CD14-positive monocyte (primary cell): ENCODE measurements at regions not wholly inside any gene's neighbourhood (a gene's known extent, or its start where the extent isn't known, plus 50 kb on each side); places are given as distances from the start of the nearest gene placed in this dataset.

Experiments used
- DNase-seq, 3 donors: peaks; one replicate each; pipeline ENCODE4 v3.0.0-alpha.2; 2011 to 2022
- H2AFZ ChIP-seq: 2 replicates; pipeline ENCODE4 v1.6.0; 2012; ENCODE audit warnings: mild to moderate bottlenecking, low read depth, low read length, inconsistent platforms; ENCODE audit not compliant: insufficient read depth, poor library complexity, severe bottlenecking
- H3K27ac ChIP-seq, 2 donors: 1 replicate in 1 of 2; 2 replicates in 1 of 2; pipeline ENCODE4 v1.5.1; 2012 to 2013; ENCODE audit warnings: low read length in 2 of 2, control low read depth in 1 of 2, inconsistent platforms in 1 of 2, low read depth in 1 of 2, mild to moderate bottlenecking in 1 of 2
- H3K27me3 ChIP-seq, 2 donors: one replicate each; pipeline versions ENCODE4 v1.6.0 to v1.6.1; 2011 to 2013; ENCODE audit warnings: low read length in 2 of 2; ENCODE audit not compliant: control insufficient read depth in 2 of 2, insufficient read depth in 2 of 2
- H3K36me3 ChIP-seq, 2 donors: replicated peaks in 1 of 2; 1 replicate in 1 of 2; 2 replicates in 1 of 2; pipeline versions ENCODE4 v1.5.1 to v1.6.1; 2012 to 2013; ENCODE audit warnings: low read length in 2 of 2, control low read depth in 1 of 2, inconsistent platforms in 1 of 2, mild to moderate bottlenecking in 1 of 2; ENCODE audit not compliant: insufficient read depth in 2 of 2, control insufficient read depth in 1 of 2
- H3K4me1 ChIP-seq, 2 donors: 1 replicate in 1 of 2; 2 replicates in 1 of 2; pipeline versions ENCODE4 v1.5.1 to v1.6.1; 2012 to 2013; ENCODE audit warnings: low read length in 2 of 2, control low read depth in 1 of 2, inconsistent platforms in 1 of 2, mild to moderate bottlenecking in 1 of 2, moderate library complexity in 1 of 2; ENCODE audit not compliant: insufficient read depth in 2 of 2, control insufficient read depth in 1 of 2
- H3K4me2 ChIP-seq: replicated peaks from 2 replicates; pipeline ENCODE3; 2012; ENCODE audit warnings: low read length, moderate library complexity, mild to moderate bottlenecking; ENCODE audit not compliant: poor library complexity, severe bottlenecking; ENCODE audit errors: extremely low read depth
- H3K4me3 ChIP-seq, 3 experiments: fragments of 200-600 bp in 1 of 3; sonication (generic) in 1 of 3; replicated peaks in 1 of 3; 1 replicate in 2 of 3; 2 replicates in 1 of 3; pipeline ENCODE4 v1.5.1; 2011 to 2013; ENCODE audit warnings: low read length in 3 of 3, mild to moderate bottlenecking in 3 of 3, control low read depth in 2 of 3, low read depth in 2 of 3, inconsistent platforms in 1 of 3, moderate library complexity in 1 of 3
- H3K79me2 ChIP-seq: 2 replicates; pipeline ENCODE4 v1.6.0; 2012; ENCODE audit warnings: mild to moderate bottlenecking, control low read depth, inconsistent platforms, low read length, moderate library complexity; ENCODE audit not compliant: insufficient read depth
- H3K9ac ChIP-seq: 2 replicates; pipeline ENCODE4 v1.6.0; 2017; ENCODE audit warnings: low read length, mild to moderate bottlenecking; ENCODE audit not compliant: insufficient read depth, poor library complexity, severe bottlenecking
- H3K9me3 ChIP-seq, 2 donors: replicated peaks in 1 of 2; 1 replicate in 1 of 2; 2 replicates in 1 of 2; pipeline versions ENCODE4 v1.5.1 to v1.6.1; 2012 to 2013; ENCODE audit warnings: low read length in 2 of 2, control low read depth in 1 of 2; ENCODE audit not compliant: control insufficient read depth in 1 of 2, insufficient read depth in 1 of 2
- H4K20me1 ChIP-seq: 2 replicates; pipeline ENCODE4 v1.6.0; 2012; ENCODE audit warnings: mild to moderate bottlenecking, low read length, control low read depth, moderate library complexity; ENCODE audit not compliant: insufficient read depth
- H3K27ac Mint-ChIP-seq, 7 donors: one replicate each; pipeline ENCODE4 v1.8.0; 2020; ENCODE audit warnings: mild to moderate bottlenecking in 7 of 7, mixed read lengths in 7 of 7, moderate library complexity in 6 of 7, inconsistent platforms in 2 of 7
- H3K27me3 Mint-ChIP-seq, 3 donors: one replicate each; pipeline ENCODE4 v1.8.0; 2021 to 2022; ENCODE audit warnings: low read depth in 3 of 3, mild to moderate bottlenecking in 3 of 3, mixed read lengths in 3 of 3, moderate library complexity in 3 of 3, inconsistent platforms in 1 of 3
- H3K36me3 Mint-ChIP-seq, 2 donors: one replicate each; pipeline ENCODE4 v1.8.0; 2020; ENCODE audit warnings: mixed read lengths in 2 of 2, inconsistent platforms in 1 of 2, mild to moderate bottlenecking in 1 of 2
- H3K4me1 Mint-ChIP-seq: one replicate; pipeline ENCODE4 v1.8.0; 2020; ENCODE audit warnings: mild to moderate bottlenecking, mixed read lengths
- H3K4me3 Mint-ChIP-seq, 2 donors: one replicate each; pipeline ENCODE4 v1.8.0; 2020; ENCODE audit warnings: mild to moderate bottlenecking in 2 of 2, mixed read lengths in 2 of 2, moderate library complexity in 1 of 2
- H3K9me3 Mint-ChIP-seq, 7 donors: one replicate each; pipeline ENCODE4 v1.8.0; 2020 to 2022; ENCODE audit warnings: mixed read lengths in 7 of 7, mild to moderate bottlenecking in 6 of 7, moderate library complexity in 6 of 7, inconsistent platforms in 2 of 7
- CTCF ChIP-seq: fragments of 200-600 bp; IDR thresholded peaks from one replicate; pipeline ENCODE4 v1.8.0; 2022; ENCODE audit warnings: antibody characterized with exemption, mild to moderate bottlenecking
- WGBS: methylation state at CpG from one replicate; pipeline ENCODE4 v1.1.5; 2013; ENCODE audit warnings: missing lambda C conversion rate; ENCODE audit not compliant: insufficient coverage; 5-methylcytosine and 5-hydroxymethylcytosine counted together
- intact Hi-C, 2 donors: fragments of 100-400 bp; cut with micrococcal nuclease; formaldehyde crosslinking; loops; one replicate each; pipeline versions ENCODE4 v1.15.0 to v1.15.1; 2023

- H3K4me2 ChIP-seq: no peak overlapping the region
- H3K4me3 Mint-ChIP-seq: peak overlapping the region in 1 of 2 donors; percentile 40
- peaks cover 32 to 49% of the 10 kb centered on the region in 2 donors for H3K27me3 ChIP-seq
Measured at GRCh38 chr10:118246332-118247295, 95.5 kb downstream of the FAM204A start.

More at GRCh38 chr10:118246332-118247295, 95.5 kb downstream of the FAM204A start:
- Histone ChIP-seq H3K9ac (no peak overlapping the region), H3K79me2 (no peaks in the 10 kb centered on the region), H4K20me1 (no peaks in the 10 kb centered on the region), H3K4me3 (no peak overlapping the region), H3K9me3 (no peaks in the 10 kb centered on the region), H3K36me3 (no peaks in the 10 kb centered on the region), H3K4me1 (no peaks in the 10 kb centered on the region), H2AFZ (no peak overlapping the region), H3K27ac (no peak overlapping the region)
- WGBS: 10% methylated on average over 9 of the region's 19 CpGs
- H3K36me3 Mint-ChIP-seq: no peaks in the 10 kb centered on the region
- no peak for DNase-seq
- H3K9me3 Mint-ChIP-seq: peaks cover 0 to 2% (median 0%) of the 10 kb centered on the region in 7 donors
- TF ChIP-seq CTCF: no peak
- H3K27ac Mint-ChIP-seq: peak overlapping the region in 1 of 7 donors; percentile 79
- intact Hi-C loops: loop anchor here in 1 of 2 donors (10.0 kb wide), 1 partner anchor 822 kb away; no protein-coding TSS in a partner anchor
- H3K4me1 Mint-ChIP-seq: no peaks in the 10 kb centered on the region
- peaks cover 39 to 53% (median 42%) of the 10 kb centered on the region in 3 donors for H3K27me3 Mint-ChIP-seq
